OCI-LY1 (cell line): ENCODE measurements at regions not wholly inside any gene's neighbourhood (a gene's known extent, or its start where the extent isn't known, plus 50 kb on each side); places are given as distances from the start of the nearest gene placed in this dataset.

Source experiments
- EZH2 ChIP-seq: fragments of 200-600 bp; sonication (generic), shearing (Covaris generic); IDR thresholded peaks from 2 replicates; pipeline ENCODE4 v1.8.0; 2017; ENCODE audit warnings: borderline replicate concordance, mixed run types, mild to moderate bottlenecking, antibody characterized with exemption, low read length, moderate library complexity, mixed read lengths
- TF ChIP-seq, protein P1 (sequence below): fragments of 200-600 bp; sonication (generic), shearing (Covaris generic); IDR thresholded peaks from 2 replicates; pipeline ENCODE4 v1.5.1; 2017; ENCODE audit warnings: mild to moderate bottlenecking, antibody characterized with exemption, low read length, moderate library complexity, mixed read lengths

DNA sequence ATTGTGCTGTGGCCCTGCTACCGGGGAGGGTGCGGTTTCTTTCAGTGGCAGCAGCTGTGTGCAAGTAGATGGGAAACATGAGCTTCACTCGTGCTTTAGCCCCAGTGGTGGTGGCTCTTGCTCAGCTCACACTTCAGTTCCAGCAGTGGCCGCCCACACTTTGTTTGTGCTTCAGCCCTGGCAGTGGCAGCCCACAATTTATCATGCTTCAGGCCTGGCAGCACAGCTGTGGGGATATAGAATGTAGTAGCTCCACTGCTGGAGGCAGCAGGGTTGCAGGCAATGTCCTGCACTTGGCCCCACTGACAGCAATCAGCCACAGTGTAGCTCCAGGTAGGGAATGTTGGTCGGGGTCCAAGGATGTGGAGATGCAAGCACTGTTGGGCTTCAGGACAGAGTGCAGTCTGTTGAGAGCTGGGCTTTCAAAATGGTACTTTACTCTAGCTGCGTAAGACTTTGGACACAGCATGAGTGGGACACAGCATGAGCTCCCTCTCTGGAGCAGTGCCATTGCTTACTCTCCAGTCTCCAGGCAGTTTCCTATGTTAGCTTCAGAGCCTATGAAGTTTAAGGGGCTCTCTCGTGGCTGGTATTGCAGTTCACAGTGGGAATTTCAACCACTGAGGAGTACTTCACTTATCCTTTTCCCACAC, 413.1 kb downstream of the PDGFC start:
- TF ChIP-seq, protein P1, sequence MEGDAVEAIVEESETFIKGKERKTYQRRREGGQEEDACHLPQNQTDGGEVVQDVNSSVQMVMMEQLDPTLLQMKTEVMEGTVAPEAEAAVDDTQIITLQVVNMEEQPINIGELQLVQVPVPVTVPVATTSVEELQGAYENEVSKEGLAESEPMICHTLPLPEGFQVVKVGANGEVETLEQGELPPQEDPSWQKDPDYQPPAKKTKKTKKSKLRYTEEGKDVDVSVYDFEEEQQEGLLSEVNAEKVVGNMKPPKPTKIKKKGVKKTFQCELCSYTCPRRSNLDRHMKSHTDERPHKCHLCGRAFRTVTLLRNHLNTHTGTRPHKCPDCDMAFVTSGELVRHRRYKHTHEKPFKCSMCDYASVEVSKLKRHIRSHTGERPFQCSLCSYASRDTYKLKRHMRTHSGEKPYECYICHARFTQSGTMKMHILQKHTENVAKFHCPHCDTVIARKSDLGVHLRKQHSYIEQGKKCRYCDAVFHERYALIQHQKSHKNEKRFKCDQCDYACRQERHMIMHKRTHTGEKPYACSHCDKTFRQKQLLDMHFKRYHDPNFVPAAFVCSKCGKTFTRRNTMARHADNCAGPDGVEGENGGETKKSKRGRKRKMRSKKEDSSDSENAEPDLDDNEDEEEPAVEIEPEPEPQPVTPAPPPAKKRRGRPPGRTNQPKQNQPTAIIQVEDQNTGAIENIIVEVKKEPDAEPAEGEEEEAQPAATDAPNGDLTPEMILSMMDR, result no peak
- TF ChIP-seq EZH2, result no peak
